Esophagus squamous epithelium (tissue), 5 donors: ENCODE measurements at regions not wholly inside any gene's neighbourhood (a gene's known extent, or its start where the extent isn't known, plus 50 kb on each side); places are given as distances from the start of the nearest gene placed in this dataset.

Experiments used
- DNase-seq: peaks from one replicate; lab custom pipeline; 2025; lab: John Stamatoyannopoulos, UW
- H3K27ac ChIP-seq, 4 donors: fragments of 200-600 bp; sonication (generic); one replicate each; pipeline ENCODE4 v1.5.1; 2016 to 2019; ENCODE audit warnings: mild to moderate bottlenecking in 1 of 4
- H3K27me3 ChIP-seq, 4 donors: fragments of 200-600 bp; sonication (generic); 1 replicate in 3 of 4; 2 replicates in 1 of 4; pipeline versions ENCODE4 v1.5.1 to v1.6.0; 2017 to 2021; ENCODE audit warnings: antibody characterized with exemption in 1 of 4
- H3K36me3 ChIP-seq, 3 donors: fragments of 200-600 bp; sonication (generic); one replicate each; pipeline ENCODE4 v1.5.1; 2016 to 2019
- H3K4me1 ChIP-seq, 3 donors: fragments of 200-600 bp; sonication (generic); one replicate each; pipeline ENCODE4 v1.5.1; 2017 to 2019
- H3K4me3 ChIP-seq, 4 donors: fragments of 200-600 bp; sonication (generic); 1 replicate in 3 of 4; 2 replicates in 1 of 4; pipeline ENCODE4 v1.5.1; 2016 to 2019; ENCODE audit warnings: mild to moderate bottlenecking in 2 of 4, moderate library complexity in 1 of 4
- H3K9me3 ChIP-seq, 3 donors: fragments of 200-600 bp; sonication (generic); one replicate each; pipeline ENCODE4 v1.5.1; 2016 to 2019
- CTCF ChIP-seq, 6 experiments: fragments of 450-650 bp in 4 of 6; fragments of 200-600 bp in 2 of 6; sonication (generic) in 2 of 6; IDR thresholded peaks; one replicate each; pipeline ENCODE4 v1.5.1; 2016 to 2019; ENCODE audit warnings: antibody characterized with exemption in 6 of 6, mild to moderate bottlenecking in 4 of 6, moderate library complexity in 4 of 6
- POLR2A ChIP-seq, 4 donors: fragments of 450-650 bp; IDR thresholded peaks; one replicate each; pipeline ENCODE4 v1.6.1; 2017; ENCODE audit warnings: antibody characterized with exemption in 4 of 4, mild to moderate bottlenecking in 4 of 4, moderate library complexity in 3 of 4
- WGBS, 2 donors: methylation state at CpG; one replicate each; pipeline ENCODE4 v1.1.5; 2018; 5-methylcytosine and 5-hydroxymethylcytosine counted together
- intact Hi-C: fragments of 100-400 bp; cut with DNase I; formaldehyde crosslinking; loops from one replicate; pipeline ENCODE4 v1.15.0; 2022
- donor health status: DM: yes; HTN: yes; CAD: no.

GRCh38 chr21:43317959-43318358 lies 109.0 kb downstream of the SIK1 start:
- H3K36me3 ChIP-seq, result no peaks in the 10 kb centered on the region
- TF ChIP-seq POLR2A (IDR thresholded peaks at IDR 0.05) (no peak), CTCF (IDR thresholded peaks at IDR 0.05) (no peak)
- peaks cover 0 to 19% (median 0%) of the 10 kb centered on the region in 3 donors for H3K4me1 ChIP-seq
- H3K27ac ChIP-seq, result no peak overlapping the region
- H3K27me3 ChIP-seq, result peaks cover 0 to 21% (median 0%) of the 10 kb centered on the region in 4 donors
- DNase-seq, result no peak
- H3K9me3 ChIP-seq, result no peaks in the 10 kb centered on the region
- WGBS, 2 donors, result 79 to 80% methylated on average over 7 to 8 of the region's 9 CpGs
- intact Hi-C loops, result no loop called here
- no peak overlapping the region for H3K4me3 ChIP-seq

GRCh38 chr21:43317254-43317748 lies 109.6 kb downstream of the SIK1 start:
- WGBS, 2 donors, result 96 to 100% methylated on average over 3 to 4 of the region's 11 CpGs
- peaks cover 0 to 26% (median under 1%) of the 10 kb centered on the region in 3 donors for H3K4me1 ChIP-seq
- no peak overlapping the region for H3K27ac ChIP-seq
- H3K36me3 ChIP-seq, result no peaks in the 10 kb centered on the region
- TF ChIP-seq POLR2A (IDR thresholded peaks at IDR 0.05), result no peak
- no peak for TF ChIP-seq CTCF (IDR thresholded peaks at IDR 0.05)
- H3K27me3 ChIP-seq, result peaks cover 0 to 16% (median 0%) of the 10 kb centered on the region in 4 donors
- no peaks in the 10 kb centered on the region for H3K9me3 ChIP-seq
- no peak overlapping the region for H3K4me3 ChIP-seq
- intact Hi-C loops, result no loop called here
- no peak for DNase-seq

- H3K4me1 ChIP-seq, result peaks cover 0 to 36% (median 10%) of the 10 kb centered on the region in 3 donors
- DNase-seq, result no peak
- intact Hi-C loops, result no loop called here
- WGBS, 2 donors, result 92 to 100% methylated on average over 1 to 13 of the region's 19 CpGs
- no peak for TF ChIP-seq CTCF (IDR thresholded peaks at IDR 0.05)
- no peak for TF ChIP-seq POLR2A (IDR thresholded peaks at IDR 0.05)
- no peaks in the 10 kb centered on the region for H3K36me3 ChIP-seq
- H3K4me3 ChIP-seq, result no peak overlapping the region
- H3K27ac ChIP-seq, result no peak overlapping the region
- peaks cover 0 to 16% (median 0%) of the 10 kb centered on the region in 4 donors for H3K27me3 ChIP-seq
- H3K9me3 ChIP-seq, result no peaks in the 10 kb centered on the region
Measured at GRCh38 chr21:43316156-43316845, 110.6 kb downstream of the SIK1 start.

- 67 to 72% methylated on average over 15 to 21 of the region's 27 CpGs for WGBS, 2 donors
- intact Hi-C loops, result no loop called here
Measured at GRCh38 chr21:43315244-43316137, 111.4 kb downstream of the SIK1 start.

More at GRCh38 chr21:43315244-43316137, 111.4 kb downstream of the SIK1 start:
- TF ChIP-seq CTCF (IDR thresholded peaks at IDR 0.05) (no peak), POLR2A (IDR thresholded peaks at IDR 0.05) (no peak)
- DNase-seq, result no peak
- H3K4me3 ChIP-seq, result no peak overlapping the region
- peaks cover 0 to 16% (median 0%) of the 10 kb centered on the region in 4 donors for H3K27me3 ChIP-seq
- H3K4me1 ChIP-seq, result peaks cover 3 to 44% (median 10%) of the 10 kb centered on the region in 3 donors
- H3K27ac ChIP-seq, result no peak overlapping the region
- no peaks in the 10 kb centered on the region for H3K9me3 ChIP-seq
- no peaks in the 10 kb centered on the region for H3K36me3 ChIP-seq
